Vagina (tissue), 2 donors: ENCODE measurements at regions not wholly inside any gene's neighbourhood (a gene's known extent, or its start where the extent isn't known, plus 50 kb on each side); places are given as distances from the start of the nearest gene placed in this dataset.

Experiments
- POLR2AphosphoS5 ChIP-seq, 2 donors: sonication (generic); formaldehyde crosslinking; IDR thresholded peaks; one replicate each; pipeline ENCODE4 v1.9.0; 2017; ENCODE audit warnings: antibody characterized with exemption in 2 of 2, mild to moderate bottlenecking in 2 of 2, low read depth in 1 of 2; ENCODE audit not compliant: insufficient read depth in 1 of 2
- TF ChIP-seq, protein P1 (sequence below), 3 experiments: fragments of 450-650 bp in 2 of 3; fragments of 200-600 bp in 1 of 3; sonication (generic) in 1 of 3; IDR thresholded peaks; one replicate each; pipeline ENCODE4 v1.5.1; 2017 to 2019; ENCODE audit warnings: antibody characterized with exemption in 3 of 3, mild to moderate bottlenecking in 2 of 3, moderate library complexity in 2 of 3

DNA sequence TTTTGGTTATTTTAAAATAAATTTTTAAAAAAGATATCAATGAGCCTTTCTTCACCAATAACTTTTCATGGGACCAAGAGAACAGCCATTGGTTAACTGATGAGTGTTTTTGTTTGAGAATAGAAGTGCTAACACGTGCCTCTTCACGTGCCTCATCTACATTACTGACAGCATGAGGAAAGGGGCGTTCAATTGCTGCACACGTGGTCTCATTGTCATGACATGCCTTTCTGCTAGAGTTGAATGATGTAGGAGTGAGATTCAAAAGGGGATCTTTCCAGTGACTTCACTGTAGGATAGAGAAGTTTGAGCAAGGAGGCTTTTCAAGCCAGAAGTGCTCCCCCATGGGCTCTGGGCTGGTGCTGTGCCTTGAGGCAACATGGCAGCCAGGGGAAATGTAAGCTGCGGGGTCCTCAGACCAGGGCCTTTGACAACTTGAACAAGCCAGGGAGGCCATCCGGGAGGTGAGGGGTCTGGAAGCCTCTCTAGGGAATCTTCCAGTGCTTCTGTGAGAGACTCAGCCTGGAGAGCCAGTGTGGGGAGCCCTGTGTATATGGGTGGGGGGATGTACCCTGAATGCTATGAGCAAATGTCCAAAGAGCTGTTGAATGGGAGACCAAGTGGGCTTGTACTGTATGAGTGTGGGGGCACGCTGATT lies 51.2 kb upstream of the FSTL4 start:
- TF ChIP-seq POLR2AphosphoS5 (IDR thresholded peaks at IDR 0.05; ENCODE audit: insufficient read depth in 1 of 2, low read depth in 1 of 2), result no peak
- TF ChIP-seq, protein P1, sequence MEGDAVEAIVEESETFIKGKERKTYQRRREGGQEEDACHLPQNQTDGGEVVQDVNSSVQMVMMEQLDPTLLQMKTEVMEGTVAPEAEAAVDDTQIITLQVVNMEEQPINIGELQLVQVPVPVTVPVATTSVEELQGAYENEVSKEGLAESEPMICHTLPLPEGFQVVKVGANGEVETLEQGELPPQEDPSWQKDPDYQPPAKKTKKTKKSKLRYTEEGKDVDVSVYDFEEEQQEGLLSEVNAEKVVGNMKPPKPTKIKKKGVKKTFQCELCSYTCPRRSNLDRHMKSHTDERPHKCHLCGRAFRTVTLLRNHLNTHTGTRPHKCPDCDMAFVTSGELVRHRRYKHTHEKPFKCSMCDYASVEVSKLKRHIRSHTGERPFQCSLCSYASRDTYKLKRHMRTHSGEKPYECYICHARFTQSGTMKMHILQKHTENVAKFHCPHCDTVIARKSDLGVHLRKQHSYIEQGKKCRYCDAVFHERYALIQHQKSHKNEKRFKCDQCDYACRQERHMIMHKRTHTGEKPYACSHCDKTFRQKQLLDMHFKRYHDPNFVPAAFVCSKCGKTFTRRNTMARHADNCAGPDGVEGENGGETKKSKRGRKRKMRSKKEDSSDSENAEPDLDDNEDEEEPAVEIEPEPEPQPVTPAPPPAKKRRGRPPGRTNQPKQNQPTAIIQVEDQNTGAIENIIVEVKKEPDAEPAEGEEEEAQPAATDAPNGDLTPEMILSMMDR (IDR thresholded peaks at IDR 0.05), result no peak
